HUES64 (cell line): ENCODE measurements at regions not wholly inside any gene's neighbourhood (a gene's known extent, or its start where the extent isn't known, plus 50 kb on each side); places are given as distances from the start of the nearest gene placed in this dataset.

Experiments
- H3K27ac ChIP-seq: 2 replicates; pipeline ENCODE4 v1.7.0; 2013; ENCODE audit warnings: low read depth, low read length, inconsistent platforms
- H3K27me3 ChIP-seq: 2 replicates; pipeline ENCODE4 v1.6.1; 2013; ENCODE audit warnings: mild to moderate bottlenecking, low read length; ENCODE audit not compliant: insufficient read depth
- H3K36me3 ChIP-seq: 2 replicates; pipeline ENCODE4 v1.6.1; 2013; ENCODE audit warnings: mild to moderate bottlenecking, low read length; ENCODE audit not compliant: insufficient read depth
- H3K4me1 ChIP-seq: 2 replicates; pipeline ENCODE4 v1.6.1; 2013; ENCODE audit warnings: mild to moderate bottlenecking, low read length, moderate library complexity; ENCODE audit not compliant: insufficient read depth
- H3K4me3 ChIP-seq: 2 replicates; pipeline ENCODE4 v1.5.1; 2013; ENCODE audit warnings: mild to moderate bottlenecking, low read length, moderate library complexity
- H3K9ac ChIP-seq: 2 replicates; pipeline ENCODE4 v1.6.1; 2013; ENCODE audit warnings: mild to moderate bottlenecking, low read depth, low read length
- H3K9me3 ChIP-seq: 2 replicates; pipeline ENCODE4 v1.6.1; 2013; ENCODE audit warnings: low read depth, low read length; ENCODE audit not compliant: insufficient read depth
- WGBS: fragments of 150-250, 120-280 bp; methylation state at CpG from one replicate; pipeline ENCODE4 v1.1.7; 2013; ENCODE audit warnings: missing lambda C conversion rate; 5-methylcytosine and 5-hydroxymethylcytosine counted together

DNA sequence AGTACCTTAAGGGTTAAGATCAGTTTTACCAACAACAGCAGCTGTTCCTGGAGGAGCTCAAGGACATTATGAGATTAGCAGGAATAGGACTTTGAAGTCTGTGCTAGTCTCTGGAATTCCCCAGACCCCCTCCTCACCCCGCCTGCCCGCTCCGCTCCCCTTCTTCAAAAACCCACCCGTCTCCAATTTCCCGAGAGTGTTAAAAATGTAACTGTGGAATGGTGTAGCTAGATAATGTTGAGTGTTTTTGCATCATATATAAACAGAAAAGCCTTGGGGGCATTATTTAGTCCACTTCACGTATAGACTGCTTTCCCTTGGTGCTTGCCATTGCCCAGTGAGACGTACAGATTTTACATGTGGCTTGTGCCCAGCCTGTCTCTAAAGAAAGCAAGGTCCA, 65.0 kb upstream of the SEMA6D start:
- Histone ChIP-seq H3K27me3 (no peaks in the 10 kb centered on the region), H3K9ac (no peak overlapping the region), H3K36me3 (no peaks in the 10 kb centered on the region), H3K27ac (no peak overlapping the region), H3K4me3 (no peak overlapping the region), H3K4me1 (peaks cover 7% of the 10 kb centered on the region; the same call in 1 of the 2 replicates), H3K9me3 (no peaks in the 10 kb centered on the region)
- 84% methylated on average over 2 of the region's 7 CpGs for WGBS

GRCh38 chr15:47652844-47653243, 64.5 kb upstream of the SEMA6D start:
- H3K27me3 ChIP-seq: no peaks in the 10 kb centered on the region
- no peaks in the 10 kb centered on the region for H3K36me3 ChIP-seq
- H3K27ac ChIP-seq: no peak overlapping the region
- H3K9ac ChIP-seq: no peak overlapping the region
- H3K4me1 ChIP-seq: peaks cover 7% of the 10 kb centered on the region; the same call in 1 of the 2 replicates
- no peak overlapping the region for H3K4me3 ChIP-seq
- no peaks in the 10 kb centered on the region for H3K9me3 ChIP-seq
- WGBS: 96% methylated on average over 2 of the region's 2 CpGs

DNA sequence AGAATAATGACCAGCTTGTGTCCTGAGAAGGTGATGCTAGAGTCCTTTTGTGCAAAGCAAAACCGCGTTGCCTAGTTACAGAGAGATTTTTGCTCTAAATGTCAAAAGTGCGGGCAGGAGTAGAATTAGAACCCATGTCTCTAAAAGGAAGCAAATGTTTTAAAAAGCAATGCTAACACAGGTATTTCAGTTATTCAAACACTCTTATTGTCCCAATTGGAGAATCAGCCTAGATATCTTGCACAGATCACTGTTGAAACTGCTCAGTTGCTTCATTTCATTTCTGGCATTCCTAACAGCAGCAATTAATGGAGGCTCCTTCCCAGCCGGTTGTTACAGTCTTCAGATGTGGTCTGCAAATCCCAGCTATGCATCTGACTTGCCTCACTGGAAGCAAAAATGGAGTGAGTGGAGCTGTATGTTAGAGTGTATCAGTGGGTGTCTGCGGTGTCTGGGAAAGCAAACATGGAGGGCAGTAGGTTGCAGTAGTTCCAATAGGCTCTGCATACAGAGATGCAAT, 55.6 kb upstream of the SEMA6D start:
- Histone ChIP-seq H3K4me1 (no peaks in the 10 kb centered on the region), H3K27ac (no peak overlapping the region), H3K4me3 (no peak overlapping the region), H3K27me3 (no peaks in the 10 kb centered on the region), H3K9me3 (no peaks in the 10 kb centered on the region), H3K9ac (no peak overlapping the region), H3K36me3 (no peaks in the 10 kb centered on the region)
- 90% methylated on average over 5 of the region's 5 CpGs for WGBS

DNA sequence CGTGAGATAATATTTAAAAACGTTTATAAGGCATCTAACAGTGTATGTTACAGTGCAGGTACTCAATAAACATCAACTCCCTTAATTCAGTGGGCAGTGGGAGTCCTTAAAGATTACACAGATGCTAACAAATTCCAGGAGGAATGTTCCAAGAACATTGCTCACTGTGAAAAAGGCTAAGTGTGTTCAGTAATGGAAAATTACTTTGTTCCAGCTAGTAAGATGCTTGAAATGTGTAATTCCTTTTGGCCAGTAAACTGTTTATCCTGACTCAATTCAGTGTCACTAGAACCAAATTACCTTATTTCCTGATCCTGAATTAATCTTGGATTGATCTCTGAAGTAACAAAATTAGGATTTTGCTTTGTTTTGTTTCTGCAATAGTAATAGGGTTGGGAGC, 54.2 kb upstream of the SEMA6D start:
- Histone ChIP-seq H3K9ac (no peak overlapping the region), H3K9me3 (no peaks in the 10 kb centered on the region), H3K36me3 (no peaks in the 10 kb centered on the region), H3K27me3 (no peaks in the 10 kb centered on the region), H3K4me1 (no peaks in the 10 kb centered on the region), H3K4me3 (no peak overlapping the region), H3K27ac (no peak overlapping the region)
- 50% methylated on average over 1 of the region's 2 CpGs for WGBS
